ENCODE measurements at regions not wholly inside any gene's neighbourhood (a gene's known extent, or its start where the extent isn't known, plus 50 kb on each side); places are given as distances from the start of the nearest gene placed in this dataset.
"Not testable (repeated sequence)": the region's sequence is repeated elsewhere in the genome, so short reads cannot be mapped to it uniquely, and the experiment has no call there.

DNA sequence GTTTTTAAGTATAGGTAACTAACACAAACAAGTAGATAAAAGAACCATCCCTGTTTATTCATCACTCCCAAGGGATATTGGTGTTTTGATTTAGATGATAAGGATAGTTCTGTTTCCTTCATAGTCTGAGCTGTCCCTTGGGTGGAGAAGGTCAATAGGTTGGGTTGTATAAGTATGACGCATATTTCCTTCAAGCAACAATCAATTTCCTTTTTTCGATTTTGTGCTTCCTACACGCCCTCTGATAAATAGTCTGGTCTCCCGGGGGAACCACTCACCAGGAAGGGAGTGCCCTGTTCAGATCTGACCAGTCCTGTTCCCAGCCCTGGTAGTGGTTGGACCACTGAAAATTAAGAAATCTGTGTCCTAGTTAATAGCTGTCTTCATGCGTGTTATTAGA, 378.8 kb upstream of the FAR2 start:
- peak; percentile 75 to 96 for DNase-seq (ENCODE audit: low read depth in 2 of 2)

DNA sequence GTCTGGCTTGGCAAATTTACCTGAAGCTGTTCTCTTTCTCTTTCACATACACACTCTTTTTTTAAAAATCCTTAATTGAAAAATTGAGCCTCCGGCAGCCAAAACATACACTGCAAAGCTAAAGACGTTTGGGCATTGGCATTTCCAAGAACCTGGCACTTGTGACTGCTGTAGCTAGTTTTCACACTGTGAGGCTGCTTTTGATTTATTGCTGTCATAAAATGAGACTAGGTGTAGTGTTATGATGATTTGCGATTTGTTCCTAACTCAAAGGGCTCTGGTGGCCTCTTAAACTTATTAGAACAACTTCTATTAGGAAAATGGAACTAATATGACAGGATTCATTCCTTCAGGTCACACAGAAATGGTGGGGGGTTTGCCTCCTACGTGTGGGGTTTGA, 377.1 kb upstream of the FAR2 start:
- DNase-seq (ENCODE audit: low read depth in 2 of 2): no peak

DNA sequence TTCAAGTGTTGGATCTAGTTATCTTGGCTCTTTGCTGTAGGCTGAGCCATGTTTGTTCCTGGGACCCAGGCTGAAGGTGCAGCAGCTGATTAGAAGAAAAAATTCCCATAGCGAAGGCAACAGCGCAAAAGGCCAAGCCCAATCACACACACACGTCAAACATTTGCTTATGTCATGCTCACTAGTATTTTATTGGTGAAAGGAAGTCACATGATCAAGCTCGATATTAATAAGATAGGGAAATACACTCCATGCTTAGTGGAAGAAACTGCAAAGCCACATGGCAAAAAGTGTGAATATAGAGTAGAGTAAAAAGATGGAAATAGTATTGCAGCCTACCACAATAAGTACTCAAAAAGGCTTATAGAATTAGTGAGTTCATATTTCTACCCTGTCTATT, 373.5 kb upstream of the FAR2 start:
- DNase-seq (ENCODE audit: low read depth in 2 of 2): no peak

DNA sequence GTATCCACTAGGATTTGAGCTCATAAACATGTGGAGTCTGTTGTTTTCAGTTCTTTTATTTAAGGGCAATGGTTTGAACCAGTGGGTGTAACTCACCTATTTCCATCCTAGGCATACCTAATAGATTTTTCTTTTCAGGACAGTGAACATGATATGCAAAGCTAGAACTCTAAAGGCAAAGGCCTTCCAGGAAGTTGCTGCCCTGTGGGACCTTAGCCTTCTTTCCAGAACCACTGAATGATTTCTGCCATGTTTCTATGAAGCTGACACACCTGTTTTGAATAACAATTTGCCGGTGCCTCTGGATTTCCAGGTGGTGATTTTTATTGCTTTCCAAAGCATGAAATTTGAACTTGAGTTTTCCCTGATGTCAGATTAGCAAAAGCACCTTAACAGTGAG, 372.9 kb upstream of the FAR2 start:
- no peak for DNase-seq (ENCODE audit: low read depth in 2 of 2)

- no peak for DNase-seq (ENCODE audit: low read depth in 2 of 2)
These were observed 372.1 kb upstream of the FAR2 start for GRCh38 chr12:28776913-28777422.

- peak in 1 of 2 donors; percentile 11 for DNase-seq (ENCODE audit: low read depth in 2 of 2)
These were observed 371.3 kb upstream of the FAR2 start for GRCh38 chr12:28777603-28778365.

DNA sequence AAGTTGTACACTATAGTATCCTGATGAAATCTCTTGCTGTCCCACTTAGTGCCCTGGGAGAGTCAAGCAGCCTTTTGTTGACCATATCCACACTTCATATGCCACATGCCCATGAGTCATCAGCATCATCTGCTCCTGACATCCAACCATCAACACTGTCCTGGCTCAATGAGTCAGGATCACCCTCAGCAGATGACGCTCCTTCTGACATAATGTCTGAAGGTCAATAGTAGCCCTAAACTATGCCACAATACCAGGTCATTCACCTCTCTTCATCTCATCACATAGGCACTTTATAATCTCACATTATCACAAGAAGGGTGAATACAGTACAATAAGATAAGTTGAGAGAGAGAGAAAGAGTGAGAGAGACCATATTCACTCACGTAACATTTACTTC, 369.0 kb upstream of the FAR2 start:
- peak; percentile 18 to 79 for DNase-seq (ENCODE audit: low read depth in 2 of 2)

- DNase-seq (ENCODE audit: low read depth in 2 of 2): no peak
These were observed 368.1 kb upstream of the FAR2 start for GRCh38 chr12:28780960-28781359.

DNA sequence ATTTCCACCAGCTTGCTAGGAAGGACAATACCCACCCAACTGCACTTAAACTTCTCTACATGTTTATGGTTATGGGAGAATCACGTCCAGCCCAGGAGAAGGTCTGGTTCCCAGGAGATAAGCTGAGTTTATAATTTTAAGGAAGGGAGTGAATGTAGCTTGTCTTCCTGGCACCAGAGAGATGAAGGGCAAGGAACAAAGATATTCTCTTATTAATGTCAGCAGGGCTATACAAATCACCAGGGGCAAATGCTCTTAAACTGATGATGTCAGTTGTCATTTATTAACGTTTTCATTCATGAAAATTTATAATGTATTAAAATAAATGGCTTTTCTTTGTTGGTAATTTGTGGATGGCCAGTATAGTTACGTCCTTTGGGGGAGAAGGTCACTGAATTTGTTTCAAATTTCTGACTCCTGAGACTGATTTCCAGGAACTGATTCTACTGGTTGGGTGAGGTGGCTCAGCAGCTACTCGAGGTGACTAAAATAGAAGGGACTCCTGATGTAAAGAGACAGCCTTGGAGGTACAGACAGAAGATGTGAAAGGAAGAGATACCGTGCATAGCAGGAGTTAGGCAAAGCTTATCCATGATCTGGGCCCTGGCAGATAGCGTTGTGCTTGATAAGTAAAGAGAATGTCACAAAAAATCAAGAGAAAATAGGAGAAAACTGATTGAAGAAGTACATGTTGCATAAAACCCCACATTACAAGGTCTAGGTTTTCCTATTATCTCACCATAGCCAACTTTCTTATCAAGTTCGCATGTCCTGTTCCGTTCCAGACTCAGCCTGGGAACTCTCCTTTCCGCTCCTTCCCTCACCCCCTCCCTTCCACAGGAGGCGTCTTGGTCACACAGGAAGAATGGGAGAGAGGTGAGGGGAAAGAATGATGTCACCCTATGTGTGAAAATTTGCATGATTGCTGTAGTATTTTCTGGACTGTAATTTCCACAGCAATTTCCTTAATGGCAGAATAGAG, 367.1 kb upstream of the FAR2 start:
- peak in 1 of 2 donors; percentile 84 for DNase-seq (ENCODE audit: low read depth in 2 of 2)

DNA sequence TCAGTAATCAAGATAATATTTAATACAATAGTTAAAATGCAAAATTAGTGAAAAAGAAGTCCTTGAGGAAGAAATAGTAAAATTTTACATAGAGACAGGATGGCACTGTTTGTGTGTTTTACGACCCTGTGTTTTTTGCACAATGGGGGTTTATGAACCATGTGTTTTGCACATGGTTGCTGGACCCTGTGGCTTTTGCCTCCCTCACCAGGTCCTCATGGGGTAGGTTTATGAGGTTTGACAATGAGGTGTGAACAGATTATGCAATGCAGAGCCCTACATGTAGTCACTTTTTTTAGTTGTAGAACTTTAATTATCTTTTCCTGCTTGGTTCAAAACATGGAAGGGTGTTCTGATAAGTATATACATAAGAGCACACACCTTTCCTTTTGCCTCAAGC, 366.3 kb upstream of the FAR2 start:
- DNase-seq (ENCODE audit: low read depth in 2 of 2): no peak

- no peak for DNase-seq (ENCODE audit: low read depth in 2 of 2)
These were observed 361.9 kb upstream of the FAR2 start for GRCh38 chr12:28787151-28787550.

GRCh38 chr12:28788256-28788655, 360.8 kb upstream of the FAR2 start:
- DNase-seq (ENCODE audit: low read depth in 2 of 2): not testable (repeated sequence)

DNA sequence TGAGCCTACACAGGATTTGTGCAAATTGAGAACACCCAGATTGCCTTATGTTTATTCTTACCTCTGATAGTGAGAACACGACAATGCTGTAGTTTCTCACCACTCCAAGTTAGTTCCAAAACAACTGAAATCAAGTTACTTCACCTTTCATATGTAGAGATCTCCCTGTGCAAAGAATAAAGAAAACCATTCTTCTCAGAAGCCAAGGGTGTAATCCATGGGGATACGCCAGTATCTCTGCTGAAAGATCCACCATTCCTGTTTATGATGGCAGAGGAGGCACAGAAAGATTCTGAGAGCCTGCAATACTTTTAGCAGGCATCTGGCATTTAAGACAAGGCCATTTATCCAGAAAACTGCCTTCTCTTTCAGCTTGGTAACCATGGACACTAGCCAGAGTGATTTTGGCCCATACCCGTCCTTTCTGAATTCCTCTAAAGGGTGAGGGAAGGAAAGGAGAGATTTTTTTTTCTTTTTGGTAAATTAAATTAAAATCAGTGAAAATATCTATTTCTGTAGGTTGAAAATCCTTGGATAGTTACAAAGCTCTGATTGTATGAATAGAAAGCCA, 355.4 kb upstream of the FAR2 start:
- no peak for DNase-seq (ENCODE audit: low read depth in 2 of 2)

GRCh38 chr12:28794211-28794610, 354.9 kb upstream of the FAR2 start:
- DNase-seq (ENCODE audit: low read depth in 2 of 2): no peak

GRCh38 chr12:28794786-28795185, 354.3 kb upstream of the FAR2 start:
- DNase-seq (ENCODE audit: low read depth in 2 of 2): no peak

DNA sequence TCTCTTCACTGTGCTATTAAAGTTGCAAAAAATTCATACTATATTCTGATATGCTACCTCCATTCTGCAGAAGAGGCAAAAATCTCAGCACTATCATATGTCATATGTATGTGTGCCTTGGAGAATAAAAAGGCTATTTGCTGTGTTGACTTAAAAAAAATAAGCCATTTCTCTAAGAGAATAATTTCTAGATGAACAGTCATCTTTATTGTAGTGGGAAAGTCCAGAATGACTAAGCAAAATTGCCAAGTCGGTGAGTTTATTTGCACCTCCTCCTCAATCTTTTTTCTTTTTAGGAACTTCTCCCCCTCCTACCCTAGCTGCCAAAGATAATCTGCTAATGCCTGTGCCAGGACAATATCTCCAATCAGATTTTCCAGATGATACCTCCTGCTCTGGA, 353.8 kb upstream of the FAR2 start:
- peak in 1 of 2 donors; percentile 11 for DNase-seq (ENCODE audit: low read depth in 2 of 2)

DNA sequence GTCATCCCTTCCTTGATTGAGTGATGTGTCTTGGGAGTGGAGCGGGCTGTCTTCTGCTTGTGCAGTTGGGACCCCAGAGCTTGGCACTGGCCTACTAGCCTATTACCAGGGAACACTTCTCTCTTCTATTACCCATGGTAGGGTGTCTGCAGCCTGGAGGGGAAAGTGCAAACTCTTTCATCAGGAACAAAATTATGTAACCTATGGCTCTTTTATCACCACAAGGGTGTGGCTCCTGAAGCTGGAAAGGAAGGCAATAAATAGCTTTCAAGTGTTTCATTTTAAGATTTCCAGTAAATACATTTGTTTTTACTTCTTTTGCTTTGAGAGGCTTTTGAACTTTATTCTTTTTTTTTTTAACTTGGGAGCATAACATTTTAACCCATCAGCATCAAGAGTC, 349.7 kb upstream of the FAR2 start:
- no peak for DNase-seq (ENCODE audit: low read depth in 2 of 2)

DNA sequence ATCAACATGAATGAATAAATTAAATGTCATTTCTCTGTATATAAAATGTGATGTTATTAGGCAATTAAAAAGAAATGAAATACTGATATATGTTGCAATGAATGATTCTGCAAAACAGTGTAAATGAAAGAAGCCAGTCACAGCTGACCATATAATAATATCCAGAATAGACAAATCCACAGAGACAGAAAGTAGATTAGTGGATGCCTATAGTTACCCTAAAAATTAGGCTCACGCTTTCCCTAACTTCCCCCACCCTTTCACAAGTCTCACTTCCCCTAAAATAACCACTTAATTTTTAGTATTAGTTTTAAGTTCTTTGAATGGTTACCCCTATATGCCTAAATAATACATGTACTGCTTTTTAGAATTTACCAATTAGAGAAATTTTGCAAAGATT, 348.9 kb upstream of the FAR2 start:
- no peak for DNase-seq (ENCODE audit: low read depth in 2 of 2)

- no peak for DNase-seq (ENCODE audit: low read depth in 2 of 2)
These were observed 346.2 kb upstream of the FAR2 start for GRCh38 chr12:28802706-28803438.

DNA sequence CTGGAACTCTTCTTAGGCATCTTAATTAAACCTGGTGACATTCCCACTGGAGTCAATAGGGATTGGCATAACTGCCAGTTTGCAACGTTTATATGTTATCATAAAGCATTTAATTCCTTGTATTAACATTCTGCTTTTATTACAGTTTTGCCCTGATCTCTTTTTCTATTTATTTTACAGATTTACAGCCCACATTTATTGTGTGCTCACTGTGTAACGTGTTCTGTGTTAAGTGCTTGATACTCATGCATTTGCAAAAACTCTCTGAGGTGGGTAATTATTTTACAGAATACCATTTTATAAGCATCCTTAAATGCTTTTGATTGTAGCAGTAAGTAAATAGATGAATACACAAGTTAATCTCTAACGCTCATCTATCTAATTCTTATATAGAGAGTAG, 341.5 kb upstream of the FAR2 start:
- DNase-seq (ENCODE audit: low read depth in 2 of 2): no peak

DNA sequence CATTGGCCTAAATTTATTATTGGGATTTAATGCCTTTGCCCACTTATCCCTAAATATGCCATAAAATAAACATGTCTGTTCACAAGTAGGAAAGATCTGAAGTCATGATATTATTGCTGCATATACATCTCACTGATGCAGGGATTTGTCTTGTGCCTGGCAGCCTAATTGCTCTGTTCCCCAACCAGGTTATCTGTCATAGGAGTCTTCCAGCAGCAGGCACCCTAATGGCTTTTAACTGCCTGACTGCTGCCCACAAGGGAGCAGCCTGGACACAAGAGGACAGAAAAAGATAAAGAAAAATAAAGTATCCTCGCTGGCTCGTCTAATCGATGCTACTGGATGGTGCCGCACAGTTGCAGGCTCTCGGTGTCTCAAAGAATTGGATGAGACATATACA, 337.6 kb upstream of the FAR2 start:
- no peak for DNase-seq (ENCODE audit: low read depth in 2 of 2)
